ENCODE measurements at regions not wholly inside any gene's neighbourhood (a gene's known extent, or its start where the extent isn't known, plus 50 kb on each side); places are given as distances from the start of the nearest gene placed in this dataset.

- no peaks in the 10 kb centered on the region for H3K79me2 ChIP-seq (ENCODE audit: insufficient read depth, low read length)
- H3K9ac ChIP-seq (ENCODE audit: low read depth, low read length, poor library complexity, severe bottlenecking): no peak overlapping the region
- no peak overlapping the region for H2AFZ ChIP-seq (ENCODE audit: low read length)
- H3K9me2 ChIP-seq (replicated peaks; ENCODE audit: low read depth, low read length): no peaks in the 10 kb centered on the region
- H3F3A ChIP-seq (ENCODE audit: low read depth): no peaks in the 10 kb centered on the region
- no peaks in the 10 kb centered on the region for H4K20me1 ChIP-seq (ENCODE audit: insufficient read depth, low read length, poor library complexity, severe bottlenecking)
- H3K36me3 ChIP-seq (ENCODE audit: insufficient read depth, low read length): no peaks in the 10 kb centered on the region
- no peaks in the 10 kb centered on the region for H3K27me3 ChIP-seq (ENCODE audit: insufficient read depth, low read length, poor library complexity, severe bottlenecking)
- H3K4me2 ChIP-seq (ENCODE audit: low read depth, low read length, poor library complexity, severe bottlenecking): no peak overlapping the region
- no peaks in the 10 kb centered on the region for H3K4me1 ChIP-seq (ENCODE audit: insufficient read depth, low read length, poor library complexity, severe bottlenecking)
- H3K4me3 ChIP-seq (ENCODE audit: low read length, poor library complexity, severe bottlenecking): no peak overlapping the region
- peaks cover 17% of the 10 kb centered on the region; the same call in 1 of the 2 replicates for H3K9me3 ChIP-seq (ENCODE audit: insufficient read depth, low read depth, low read length)
- TF ChIP-seq CTCF (conservative IDR thresholded peaks at IDR 0.05; ENCODE audit: low read length): no peak
Observed at GRCh38 chr10:130962240-130963051, 349.1 kb downstream of the TCERG1L start.

- no peaks in the 10 kb centered on the region for H4K20me1 ChIP-seq (ENCODE audit: insufficient read depth, low read length, poor library complexity, severe bottlenecking)
- H3K4me1 ChIP-seq (ENCODE audit: insufficient read depth, low read length, poor library complexity, severe bottlenecking): no peaks in the 10 kb centered on the region
- H3K9ac ChIP-seq (ENCODE audit: low read depth, low read length, poor library complexity, severe bottlenecking): no peak overlapping the region
- no peaks in the 10 kb centered on the region for H3K79me2 ChIP-seq (ENCODE audit: insufficient read depth, low read length)
- H3K9me2 ChIP-seq (replicated peaks; ENCODE audit: low read depth, low read length): no peaks in the 10 kb centered on the region
- TF ChIP-seq EZH2phosphoT487 (IDR thresholded peaks at IDR 0.05; ENCODE audit: borderline replicate concordance): no peak
- TF ChIP-seq CTCF (conservative IDR thresholded peaks at IDR 0.05; ENCODE audit: low read length): no peak
- H2AFZ ChIP-seq (ENCODE audit: low read length): no peak overlapping the region
- no peak overlapping the region for H3K4me3 ChIP-seq (ENCODE audit: low read length, poor library complexity, severe bottlenecking)
- no peaks in the 10 kb centered on the region for H3F3A ChIP-seq (ENCODE audit: low read depth)
- H3K27me3 ChIP-seq (ENCODE audit: insufficient read depth, low read length, poor library complexity, severe bottlenecking): no peaks in the 10 kb centered on the region
- no peaks in the 10 kb centered on the region for H3K36me3 ChIP-seq (ENCODE audit: insufficient read depth, low read length)
- H3K4me2 ChIP-seq (ENCODE audit: low read depth, low read length, poor library complexity, severe bottlenecking): no peak overlapping the region
- peaks cover 17% of the 10 kb centered on the region; the same call in 1 of the 2 replicates for H3K9me3 ChIP-seq (ENCODE audit: insufficient read depth, low read depth, low read length)
Observed at GRCh38 chr10:130963052-130963393, 348.5 kb downstream of the TCERG1L start.

- H3K27me3 ChIP-seq (ENCODE audit: insufficient read depth, low read length, poor library complexity, severe bottlenecking): no peaks in the 10 kb centered on the region
- no peak overlapping the region for H3K4me3 ChIP-seq (ENCODE audit: low read length, poor library complexity, severe bottlenecking)
- H3K36me3 ChIP-seq (ENCODE audit: insufficient read depth, low read length): no peaks in the 10 kb centered on the region
- no peak for TF ChIP-seq CTCF (conservative IDR thresholded peaks at IDR 0.05; ENCODE audit: low read length)
- TF ChIP-seq EZH2phosphoT487 (IDR thresholded peaks at IDR 0.05; ENCODE audit: borderline replicate concordance): no peak
- H2AFZ ChIP-seq (ENCODE audit: low read length): no peak overlapping the region
- H3F3A ChIP-seq (ENCODE audit: low read depth): no peaks in the 10 kb centered on the region
- no peaks in the 10 kb centered on the region for H4K20me1 ChIP-seq (ENCODE audit: insufficient read depth, low read length, poor library complexity, severe bottlenecking)
- no peaks in the 10 kb centered on the region for H3K9me2 ChIP-seq (replicated peaks; ENCODE audit: low read depth, low read length)
- no peaks in the 10 kb centered on the region for H3K79me2 ChIP-seq (ENCODE audit: insufficient read depth, low read length)
- H3K9ac ChIP-seq (ENCODE audit: low read depth, low read length, poor library complexity, severe bottlenecking): no peak overlapping the region
- H3K4me1 ChIP-seq (ENCODE audit: insufficient read depth, low read length, poor library complexity, severe bottlenecking): no peaks in the 10 kb centered on the region
- peaks cover 17% of the 10 kb centered on the region; the same call in 1 of the 2 replicates for H3K9me3 ChIP-seq (ENCODE audit: insufficient read depth, low read depth, low read length)
- H3K4me2 ChIP-seq (ENCODE audit: low read depth, low read length, poor library complexity, severe bottlenecking): no peak overlapping the region
Observed at GRCh38 chr10:130963786-130964522, 347.6 kb downstream of the TCERG1L start.
